GM19463 (cell line): ENCODE measurements at regions not wholly inside any gene's neighbourhood (a gene's known extent, or its start where the extent isn't known, plus 50 kb on each side); places are given as distances from the start of the nearest gene placed in this dataset.

ENCODE experiments used
- ATAC-seq: cut with Tn5 transposase; IDR thresholded peaks from one replicate; pipeline ENCODE4 v1.9.1; 2021; ENCODE audit warnings: mild to moderate bottlenecking, moderate library complexity; ENCODE audit not compliant: unreplicated experiment

DNA sequence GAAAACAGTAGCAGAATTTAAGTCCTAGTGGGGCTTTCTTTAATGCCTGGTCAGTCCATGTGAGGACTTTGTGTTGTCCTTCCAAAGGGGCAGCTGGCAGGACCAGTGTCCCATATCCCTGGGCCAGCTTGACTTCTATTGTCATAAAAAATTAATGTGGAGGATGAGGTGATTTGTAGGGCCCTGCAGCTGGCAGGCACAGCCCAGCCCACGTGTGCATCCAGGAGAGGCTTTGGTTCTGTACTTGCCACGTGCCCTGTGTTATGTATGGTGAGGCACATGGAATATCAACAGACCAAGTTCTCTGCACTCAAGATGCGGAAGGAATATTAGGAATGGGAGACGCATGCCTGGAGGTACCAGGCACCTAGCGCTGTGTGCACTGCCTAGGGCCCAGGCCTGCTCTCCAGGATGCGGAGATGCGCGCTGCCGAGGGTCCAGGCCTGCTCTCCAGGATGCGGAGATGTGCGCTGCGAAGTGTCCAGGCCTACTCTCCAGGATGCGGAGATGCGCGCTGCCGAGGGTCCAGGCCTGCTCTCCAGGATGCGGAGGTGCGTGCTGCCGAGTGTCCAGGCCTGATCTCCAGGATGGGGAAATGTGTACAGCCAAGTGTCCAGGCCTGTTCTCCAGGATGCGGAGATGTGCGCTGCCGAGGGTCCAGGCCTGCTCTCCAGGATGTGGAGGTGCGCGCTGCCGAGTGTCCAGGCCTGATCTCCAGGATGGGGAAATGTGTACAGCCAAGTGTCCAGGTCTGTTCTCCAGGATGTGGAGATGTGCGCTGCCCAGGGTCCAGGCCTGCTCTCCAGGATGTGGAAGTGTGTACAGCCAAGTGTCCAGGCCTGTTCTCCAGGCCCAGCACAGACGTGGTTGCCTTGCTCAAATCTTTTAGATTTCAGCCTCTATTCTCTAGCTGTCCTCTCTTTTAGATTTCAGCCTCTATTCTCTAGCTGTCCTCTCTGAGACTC is 183.3 kb upstream of the ROPN1 start:
- no peak for ATAC-seq

DNA sequence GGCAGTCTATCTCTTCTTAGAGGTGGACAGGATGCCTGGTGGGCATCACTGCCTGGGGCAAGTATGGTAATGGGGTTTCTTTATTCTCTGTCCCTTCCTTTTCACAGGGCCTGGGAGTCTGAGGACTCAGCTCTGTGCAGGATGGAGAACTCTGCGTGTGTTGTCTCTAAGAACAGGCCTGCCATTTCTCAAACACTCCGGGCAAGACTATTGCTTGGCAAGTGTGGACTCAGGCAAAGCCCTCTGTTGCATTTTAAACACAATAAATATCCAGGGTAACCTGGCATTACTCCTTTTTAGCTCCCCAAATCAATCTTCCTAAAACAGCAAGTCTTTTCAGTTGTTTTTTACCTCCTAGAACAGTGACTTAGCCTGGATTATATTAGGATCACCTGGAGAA is 185.1 kb upstream of the ROPN1 start:
- no peak for ATAC-seq

GRCh38 chr3:124178531-124178930 is 186.6 kb upstream of the ROPN1 start:
- ATAC-seq, result no peak

- ATAC-seq, result no peak
These were observed 208.5 kb upstream of the ROPN1 start for GRCh38 chr3:124200407-124200806.

DNA sequence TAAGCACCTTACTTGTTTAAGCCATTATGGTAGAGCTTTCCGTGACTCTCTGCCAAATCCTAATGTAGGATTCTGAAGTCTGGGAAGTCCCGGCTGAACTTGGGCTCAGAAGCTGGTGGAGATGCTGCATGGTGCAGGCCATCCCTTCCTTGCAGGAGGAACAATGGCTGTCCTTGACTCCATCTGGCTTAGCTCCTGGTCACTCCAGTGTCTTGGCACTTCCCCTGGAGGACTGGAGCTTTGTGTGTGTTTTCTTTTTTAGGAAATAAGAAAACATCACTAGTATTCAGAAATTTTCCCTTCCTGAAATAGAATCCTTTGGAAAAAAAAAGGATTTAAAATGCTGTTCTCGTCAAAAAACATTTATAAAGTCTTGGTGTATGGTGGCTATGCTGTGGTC is 209.3 kb upstream of the ROPN1 start:
- no peak for ATAC-seq

- no peak for ATAC-seq
These were observed 209.9 kb upstream of the ROPN1 start for GRCh38 chr3:124201786-124202185.

GRCh38 chr3:124202754-124203153 is 210.8 kb upstream of the ROPN1 start:
- no peak for ATAC-seq

DNA sequence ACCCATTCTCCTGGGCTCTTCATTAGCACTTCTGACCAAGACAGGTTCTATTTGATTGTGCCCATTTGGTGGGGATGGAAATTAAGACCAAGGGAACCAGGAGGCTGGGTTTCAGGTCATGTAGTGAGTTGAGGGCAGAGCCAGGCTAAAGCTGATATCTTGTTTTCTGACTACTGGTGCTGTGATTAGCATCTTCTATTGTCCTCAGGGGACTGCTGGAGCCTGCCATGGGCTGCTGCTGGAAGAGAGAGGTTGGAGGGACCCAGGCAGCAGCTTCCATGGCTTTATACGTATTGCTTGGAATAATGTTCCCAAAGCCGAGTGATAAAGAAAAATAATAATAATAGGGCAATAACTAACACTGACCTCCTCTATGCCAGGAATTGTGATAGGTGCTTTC is 211.4 kb upstream of the ROPN1 start:
- ATAC-seq, result no peak

DNA sequence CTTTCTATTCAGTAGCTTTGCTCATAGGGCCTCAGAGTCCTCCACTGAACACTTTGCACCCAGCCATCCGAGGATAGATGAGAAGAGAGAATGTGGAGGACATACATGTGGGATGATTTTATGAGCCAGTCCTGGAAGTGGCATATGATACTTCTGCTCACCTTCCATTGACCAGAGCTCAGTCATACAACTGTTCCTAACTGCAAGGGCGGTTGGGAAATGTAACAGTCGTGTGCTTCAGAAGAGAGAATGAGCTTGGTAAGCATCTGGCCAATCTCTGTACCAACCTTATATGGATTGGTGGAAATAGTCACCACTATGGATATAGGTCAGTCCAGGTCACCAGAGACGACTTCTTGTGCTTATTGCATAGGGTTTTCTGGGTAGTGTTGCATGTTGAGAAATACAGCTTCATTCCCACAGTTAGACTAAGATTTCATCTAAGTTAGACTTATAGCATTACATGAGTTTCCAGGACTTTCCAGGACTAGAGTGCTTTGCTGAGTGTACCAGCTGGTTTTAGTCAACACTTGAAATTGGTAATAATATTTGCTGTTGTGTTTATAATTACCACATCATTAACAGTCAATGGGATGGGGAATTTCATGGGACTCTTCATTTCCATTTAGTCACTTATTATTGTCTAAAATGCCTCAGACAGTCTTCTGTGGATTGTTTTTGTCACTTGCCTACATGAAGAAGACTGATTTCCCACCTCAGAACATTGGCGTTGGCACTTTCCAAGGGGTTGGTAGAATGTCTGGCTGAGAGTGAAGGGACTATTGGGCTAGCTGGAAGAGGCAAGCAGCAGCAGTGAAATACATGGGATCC is 214.5 kb upstream of the ROPN1 start:
- no peak for ATAC-seq

GRCh38 chr3:124207077-124207476 is 215.2 kb upstream of the ROPN1 start:
- no peak for ATAC-seq

GRCh38 chr3:124207873-124208485 is 216.1 kb upstream of the ROPN1 start:
- ATAC-seq, result peak; percentile 91

- ATAC-seq, result no peak
These were observed 217.5 kb upstream of the ROPN1 start for GRCh38 chr3:124209426-124209825.

- no peak for ATAC-seq
These were observed 219.0 kb upstream of the ROPN1 start for GRCh38 chr3:124210899-124211298.

DNA sequence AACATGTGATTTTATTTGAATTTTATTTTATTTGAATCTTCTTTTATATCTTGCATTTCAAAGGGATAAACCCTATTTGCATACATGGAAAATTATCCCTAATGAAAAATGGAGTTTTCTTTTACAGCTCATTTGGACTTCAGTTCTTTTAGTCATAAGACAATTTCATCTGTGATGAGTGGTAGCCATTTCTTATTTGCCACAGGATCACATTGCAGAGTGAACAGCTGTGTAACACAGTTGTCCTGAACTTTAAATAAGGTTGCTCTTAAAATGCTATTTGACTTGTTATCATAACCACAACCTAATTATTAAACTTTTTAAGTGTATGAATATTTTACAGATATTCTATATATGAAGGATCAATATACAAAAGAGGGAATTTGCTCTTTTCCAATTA is 221.7 kb upstream of the ROPN1 start:
- ATAC-seq, result no peak

GRCh38 chr3:124217542-124217941 is 225.6 kb upstream of the ROPN1 start:
- ATAC-seq, result no peak

GRCh38 chr3:124221422-124221821 is 229.5 kb upstream of the ROPN1 start:
- ATAC-seq, result no peak

GRCh38 chr3:124223853-124224252 is 231.9 kb upstream of the ROPN1 start:
- no peak for ATAC-seq

- no peak for ATAC-seq
These were observed 235.3 kb upstream of the ROPN1 start for GRCh38 chr3:124227150-124227630.

GRCh38 chr3:124229420-124229819 is 237.5 kb upstream of the ROPN1 start:
- ATAC-seq, result no peak

DNA sequence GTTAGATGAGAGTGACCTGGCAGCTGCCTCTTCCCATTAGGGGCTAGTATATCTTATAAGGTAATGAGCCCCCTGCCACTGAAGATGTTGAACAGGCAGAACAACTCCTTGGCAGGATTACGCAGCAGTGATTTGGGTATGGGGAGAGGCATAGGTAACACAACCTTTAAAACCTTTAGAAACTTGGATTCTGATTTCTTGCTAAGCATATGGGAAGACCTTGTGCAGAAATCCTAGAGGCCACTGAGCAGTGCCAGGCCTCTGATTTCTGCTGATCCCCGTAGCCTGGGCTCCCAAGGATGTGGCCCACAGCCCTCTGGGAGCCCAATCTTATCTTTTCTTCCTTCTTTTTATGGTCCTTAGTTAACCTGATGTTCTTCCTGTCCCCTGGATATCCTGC is 237.9 kb upstream of the ROPN1 start:
- ATAC-seq, result no peak

- ATAC-seq, result no peak
These were observed 238.5 kb upstream of the ROPN1 start for GRCh38 chr3:124230432-124230831.
